GM12892 (cell line): ENCODE measurements at regions not wholly inside any gene's neighbourhood (a gene's known extent, or its start where the extent isn't known, plus 50 kb on each side); places are given as distances from the start of the nearest gene placed in this dataset.

ENCODE experiments used
- POLR2A ChIP-seq: IDR thresholded peaks from 2 replicates; pipeline ENCODE4 v1.6.1; 2011; ENCODE audit warnings: low read depth, low read length, control low read depth
- POLR2AphosphoS5 ChIP-seq: IDR thresholded peaks from 2 replicates; pipeline ENCODE4 v1.6.1; 2011; ENCODE audit warnings: low read depth, low read length, control low read depth
- TAF1 ChIP-seq: IDR thresholded peaks from 2 replicates; pipeline ENCODE4 v1.6.1; 2011; ENCODE audit warnings: low read depth, mild to moderate bottlenecking, control low read depth, low read length, borderline replicate concordance

GRCh38 chr5:13339093-13339492 lies 605.4 kb downstream of the DNAH5 start:
- no peak for TF ChIP-seq POLR2A
- TF ChIP-seq TAF1 = no peak
- TF ChIP-seq POLR2AphosphoS5 = no peak
